ENCODE measurements at regions not wholly inside any gene's neighbourhood (a gene's known extent, or its start where the extent isn't known, plus 50 kb on each side); places are given as distances from the start of the nearest gene placed in this dataset.

GRCh38 chr1:82445827-82446226, 645.1 kb downstream of the ADGRL2 start:
- no peak for TF ChIP-seq CTCF (IDR thresholded peaks at IDR 0.05; ENCODE audit: low read depth, low read length)
- no peak for TF ChIP-seq POLR2A (IDR thresholded peaks at IDR 0.05; ENCODE audit: extremely low read depth, insufficient read length)
- TF ChIP-seq MYC (IDR thresholded peaks at IDR 0.05; ENCODE audit: low read depth, low read length): no peak

Measured in NB4 (cell line).